GM12878 (cell line): ENCODE measurements at regions not wholly inside any gene's neighbourhood (a gene's known extent, or its start where the extent isn't known, plus 50 kb on each side); places are given as distances from the start of the nearest gene placed in this dataset.

Source experiments
- ATAC-seq: fragments of 200-7000 bp; cut with Tn5 transposase; 3 replicates; pipeline ENCODE4 v1.9.1; 2020; ENCODE audit warnings: mild to moderate bottlenecking, moderate library complexity
- BruUV-seq: library from RNA; stranded (reverse); fragments of 400-500 nt; replicated peaks from 2 replicates; lab custom pipeline; 2021; lab: Mats Ljungman, UMichigan
- CTCF ChIA-PET: fragments of 300-600 bp; sonication (Branson Sonifier 250); formaldehyde crosslinking; extraction: SDS; loops from one replicate; lab custom pipeline; 2021; ENCODE audit warnings: inconsistent platforms; lab: Yijun Ruan, JAX
- POLR2A ChIA-PET: fragments of 350-600 bp; formaldehyde crosslinking; extraction: SDS; loops from one replicate; lab custom pipeline; 2021; ENCODE audit warnings: inconsistent platforms; lab: Charles Lee
- RAD21 ChIA-PET: fragments of 300-600 bp; sonication (Branson Sonifier 250); formaldehyde crosslinking; loops from one replicate; lab custom pipeline; 2023; ENCODE audit warnings: antibody characterized with exemption; ENCODE audit not compliant: unreplicated experiment; lab: Charles Lee
- SMC1A ChIA-PET: fragments of 300-600 bp; sonication (Branson Sonifier 250); formaldehyde crosslinking; loops from one replicate; lab custom pipeline; 2023; ENCODE audit not compliant: unreplicated experiment, uncharacterized antibody; lab: Charles Lee
- DNase-seq: peaks from one replicate; pipeline ENCODE4 v3.0.0-alpha.2; 2011; ENCODE audit warnings: low read depth, low spot score
- FAIRE-seq: peaks from 3 replicates; lab custom pipeline; 2011; peaks lifted over from hg19 to GRCh38; lab: Jason Lieb, UNC
- H2AFZ ChIP-seq: 2 replicates; pipeline ENCODE4 v1.6.0; 2011; ENCODE audit warnings: low read depth, low read length, control low read depth; ENCODE audit not compliant: control insufficient read depth
- H3K27ac ChIP-seq: 2 replicates; pipeline ENCODE4 v1.5.1; 2011; ENCODE audit warnings: control low read depth; ENCODE audit not compliant: control insufficient read depth, insufficient read depth
- H3K27me3 ChIP-seq, 2 experiments: replicated peaks in 1 of 2; 2 replicates each; pipeline versions ENCODE4 v1.6.0 to v1.6.1; 2011; ENCODE audit warnings: low read length in 1 of 2; ENCODE audit not compliant: control insufficient read depth in 2 of 2, insufficient read depth in 2 of 2
- H3K36me3 ChIP-seq, 2 experiments: 2 replicates each; pipeline ENCODE4 v1.5.1; 2011; ENCODE audit warnings: low read length in 1 of 2; ENCODE audit not compliant: control insufficient read depth in 2 of 2, insufficient read depth in 2 of 2
- H3K4me1 ChIP-seq: 2 replicates; pipeline ENCODE4 v1.6.1; 2011; ENCODE audit warnings: mild to moderate bottlenecking, low read length, moderate library complexity, mixed read lengths; ENCODE audit not compliant: control insufficient read depth, insufficient read depth
- H3K4me2 ChIP-seq: 2 replicates; pipeline ENCODE4 v1.6.0; 2011; ENCODE audit warnings: control low read depth; ENCODE audit not compliant: control insufficient read depth, insufficient read depth
- H3K4me3 ChIP-seq: fragments of 200-600 bp; sonication (generic); 2 replicates; pipeline ENCODE4 v1.5.1; 2016
- H3K79me2 ChIP-seq: 2 replicates; pipeline ENCODE4 v1.6.0; 2011; ENCODE audit warnings: low read length; ENCODE audit not compliant: control insufficient read depth, insufficient read depth
- H3K9ac ChIP-seq: 2 replicates; pipeline ENCODE4 v1.8.0; 2011; ENCODE audit warnings: low read length, control low read depth, mixed read lengths; ENCODE audit not compliant: control insufficient read depth, insufficient read depth
- H3K9me3 ChIP-seq: replicated peaks from 3 replicates; pipeline ENCODE4 v1.5.1; 2011; ENCODE audit warnings: mild to moderate bottlenecking, low read length; ENCODE audit not compliant: control insufficient read depth, insufficient read depth
- H4K20me1 ChIP-seq: 2 replicates; pipeline ENCODE4 v1.6.0; 2011; ENCODE audit not compliant: control insufficient read depth, insufficient read depth
- CTCF ChIP-seq, 3 experiments: IDR thresholded peaks in 2 of 3; conservative IDR thresholded peaks in 1 of 3; 2 replicates each; pipeline ENCODE4 v1.5.1; 2011; ENCODE audit warnings: low read depth in 3 of 3, low read length in 3 of 3, mild to moderate bottlenecking in 3 of 3, control low read depth in 2 of 3, moderate library complexity in 2 of 3, inconsistent platforms in 1 of 3, mixed read lengths in 1 of 3; ENCODE audit not compliant: control insufficient read depth in 2 of 3, insufficient read depth in 1 of 3; ENCODE audit errors: extremely low read depth in 1 of 3
- E2F4 ChIP-seq: IDR thresholded peaks from 2 replicates; pipeline ENCODE4 v1.6.1; 2012; ENCODE audit warnings: low read depth, low read length, improper control_type of control experiment
- EP300 ChIP-seq, 2 experiments: fragments of 150-350 bp in 1 of 2; IDR thresholded peaks; 2 replicates each; pipeline ENCODE4 v1.6.1; 2011 to 2012; ENCODE audit warnings: low read depth in 2 of 2, low read length in 2 of 2, borderline replicate concordance in 1 of 2, improper control_type of control experiment in 1 of 2, inconsistent platforms in 1 of 2; ENCODE audit not compliant: control insufficient read depth in 1 of 2
- FOS ChIP-seq: IDR thresholded peaks from 3 replicates; pipeline ENCODE4 v1.6.1; 2011; ENCODE audit warnings: borderline replicate concordance; ENCODE audit not compliant: insufficient read length; ENCODE audit errors: extremely low read depth
- FOXM1 ChIP-seq: IDR thresholded peaks from 2 replicates; pipeline ENCODE4 v1.6.1; 2012; ENCODE audit warnings: low read depth, mild to moderate bottlenecking, inconsistent platforms, low read length, moderate library complexity
- NFIC ChIP-seq: IDR thresholded peaks from 2 replicates; pipeline ENCODE4 v1.6.1; 2012; ENCODE audit warnings: low read depth, mild to moderate bottlenecking, inconsistent platforms, low read length, moderate library complexity
- POLR2AphosphoS5 ChIP-seq: IDR thresholded peaks from 2 replicates; pipeline ENCODE4 v1.6.1; 2011; ENCODE audit warnings: mild to moderate bottlenecking, low read length, inconsistent platforms
- RFX5 ChIP-seq: IDR thresholded peaks from 2 replicates; pipeline ENCODE4 v1.6.1; 2011; ENCODE audit warnings: low read depth, low read length, improper control_type of control experiment
- RUNX3 ChIP-seq: IDR thresholded peaks from 2 replicates; pipeline ENCODE4 v1.6.1; 2012; ENCODE audit warnings: low read length, inconsistent platforms
- SPI1 ChIP-seq: IDR thresholded peaks from 2 replicates; pipeline ENCODE4 v1.6.1; 2011; ENCODE audit warnings: low read depth, mild to moderate bottlenecking, low read length, moderate library complexity, borderline replicate concordance; ENCODE audit not compliant: insufficient read depth
- SREBF2 ChIP-seq: IDR thresholded peaks from 2 replicates; pipeline ENCODE4 v1.6.1; 2012; ENCODE audit warnings: mild to moderate bottlenecking, low read length
- TCF12 ChIP-seq: IDR thresholded peaks from 2 replicates; pipeline ENCODE4 v1.6.1; 2011; ENCODE audit warnings: low read depth, mild to moderate bottlenecking, low read length
- WGBS: methylation state at CpG from one replicate; pipeline ENCODE4 v1.1.6; 2016; ENCODE audit warnings: low lambda C conversion rate; ENCODE audit not compliant: insufficient replicate concordance, insufficient coverage; ENCODE audit errors: missing lambda C conversion rate; 5-methylcytosine and 5-hydroxymethylcytosine counted together
- in situ Hi-C: fragments of 300-500 bp; cut with MboI; formaldehyde crosslinking; loops from 9 replicates; pipeline ENCODE4 v1.14.3; 2018; ENCODE audit warnings: mixed read lengths
- intact Hi-C: fragments of 100-400 bp; cut with micrococcal nuclease; formaldehyde crosslinking; loops from one replicate; pipeline ENCODE4 v1.14.2; 2022; ENCODE audit not compliant: unreplicated experiment

- H3K27ac ChIP-seq: no peak overlapping the region
- DNase-seq (no peak), FAIRE-seq (no peak), ATAC-seq (peak; percentile 21; the same call in 1 of the 3 replicates)
- TF ChIP-seq SPI1 (peak; percentile 48), RUNX3 (peak; percentile 50; the same call in 1 of the 2 replicates), E2F4 (no peak), NFIC (peak; percentile 25; the same call in 1 of the 2 replicates)
- no TSS peak for BruUV-seq
- no peaks in the 10 kb centered on the region for H3K27me3 ChIP-seq
- no peak overlapping the region for H2AFZ ChIP-seq
- ChIA-PET CTCF (no interaction called here), SMC1A (interaction anchor here (0.6 kb wide), 1 partner anchor 156 kb away, joined by 3 read pairs; no protein-coding TSS in a partner anchor), RAD21 (no interaction called here), POLR2A (no interaction called here)
- 41% methylated on average over 5 of the region's 5 CpGs for WGBS
- H3K36me3 ChIP-seq: no peaks in the 10 kb centered on the region
- no peaks in the 10 kb centered on the region for H4K20me1 ChIP-seq
- no peak overlapping the region for H3K4me3 ChIP-seq
- in situ Hi-C loops: no loop called here
- H3K9me3 ChIP-seq: no peaks in the 10 kb centered on the region
- intact Hi-C loops: no loop called here
- no peak overlapping the region for H3K9ac ChIP-seq
- no peaks in the 10 kb centered on the region for H3K79me2 ChIP-seq
- no peak overlapping the region for H3K4me2 ChIP-seq
- no peaks in the 10 kb centered on the region for H3K4me1 ChIP-seq
These were observed 93.9 kb downstream of the EOMES start for GRCh38 chr3:27628026-27628750.

- Histone ChIP-seq H3K36me3 (no peaks in the 10 kb centered on the region), H3K79me2 (no peaks in the 10 kb centered on the region), H3K4me1 (no peaks in the 10 kb centered on the region), H3K4me3 (no peak overlapping the region), H4K20me1 (no peaks in the 10 kb centered on the region), H3K27ac (no peak overlapping the region), H2AFZ (no peak overlapping the region), H3K9ac (no peak overlapping the region), H3K9me3 (no peaks in the 10 kb centered on the region), H3K4me2 (no peak overlapping the region), H3K27me3 (no peaks in the 10 kb centered on the region)
- WGBS: 5% methylated on average over 8 of the region's 8 CpGs
- ATAC-seq (no peak), FAIRE-seq (no peak), DNase-seq (no peak)
- SMC1A ChIA-PET: no interaction called here
- RAD21 ChIA-PET: no interaction called here
- CTCF ChIA-PET: interaction anchor here (1.1 kb wide), 1 partner anchor 33 kb away, joined by 4 read pairs; no protein-coding TSS in a partner anchor
- POLR2A ChIA-PET: no interaction called here
- intact Hi-C loops (no loop called here), in situ Hi-C loops (no loop called here)
- no TSS peak for BruUV-seq
- TF ChIP-seq EP300 (IDR thresholded peaks at IDR 0.05; ENCODE audit: borderline replicate concordance in 1 of 2, control insufficient read depth in 1 of 2, low read depth in 2 of 2, low read length in 2 of 2) (no peak), RFX5 (no peak), FOS (no peak), TCF12 (no peak), E2F4 (no peak), FOXM1 (no peak), SREBF2 (no peak), CTCF (IDR thresholded peaks at IDR 0.05 in 2 of 3, conservative IDR thresholded peaks at IDR 0.05 in 1 of 3; ENCODE audit: control insufficient read depth in 2 of 3, extremely low read depth in 1 of 3, insufficient read depth in 1 of 3, low read depth in 3 of 3, low read length in 3 of 3) (no peak), POLR2AphosphoS5 (no peak)
These were observed 95.5 kb downstream of the EOMES start for GRCh38 chr3:27626596-27627118.
